ENCODE measurements at regions not wholly inside any gene's neighbourhood (a gene's known extent, or its start where the extent isn't known, plus 50 kb on each side); places are given as distances from the start of the nearest gene placed in this dataset.

DNA sequence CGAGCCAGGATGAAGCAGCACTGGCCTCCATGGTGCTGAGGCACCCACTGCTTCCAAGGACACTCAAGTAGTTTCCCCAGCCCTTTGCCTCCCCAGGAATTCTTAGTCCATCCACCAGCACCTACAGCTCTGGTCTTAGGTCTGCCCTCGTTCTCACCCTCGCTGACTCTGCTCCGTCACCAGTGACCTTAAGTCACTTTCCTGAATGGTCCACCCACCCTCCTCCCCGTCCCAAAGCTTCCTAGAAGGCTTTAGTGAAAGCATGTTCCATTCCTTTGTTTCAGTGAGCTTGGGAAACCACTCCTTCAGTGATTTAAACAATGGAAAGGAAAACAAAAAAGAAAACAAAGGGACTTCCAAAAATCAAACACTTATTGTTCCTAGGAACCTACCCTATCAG lies 54.6 kb upstream of the MAP3K1 start:
- 84% methylated on average over 5 of the region's 5 CpGs for WGBS (ENCODE audit: low lambda C conversion rate, missing lambda C conversion rate)
- no peaks in the 10 kb centered on the region for H3K9me3 ChIP-seq (ENCODE audit: low read depth)
- no peak overlapping the region for H3K4me2 ChIP-seq
- no peak overlapping the region for H3K27ac ChIP-seq
- DNase-seq (ENCODE audit: low spot score) = no peak
- no peaks in the 10 kb centered on the region for H3K27me3 ChIP-seq
- no peaks in the 10 kb centered on the region for H4K20me1 ChIP-seq (ENCODE audit: insufficient read depth, poor library complexity, severe bottlenecking)
- no peaks in the 10 kb centered on the region for H3K36me3 ChIP-seq (replicated peaks; ENCODE audit: insufficient read depth, low read depth)
- H3K9me2 ChIP-seq (replicated peaks; ENCODE audit: insufficient read depth) = no peaks in the 10 kb centered on the region
- H3K79me2 ChIP-seq = no peaks in the 10 kb centered on the region
- no peak overlapping the region for H2AFZ ChIP-seq
- TF ChIP-seq, protein P1, sequence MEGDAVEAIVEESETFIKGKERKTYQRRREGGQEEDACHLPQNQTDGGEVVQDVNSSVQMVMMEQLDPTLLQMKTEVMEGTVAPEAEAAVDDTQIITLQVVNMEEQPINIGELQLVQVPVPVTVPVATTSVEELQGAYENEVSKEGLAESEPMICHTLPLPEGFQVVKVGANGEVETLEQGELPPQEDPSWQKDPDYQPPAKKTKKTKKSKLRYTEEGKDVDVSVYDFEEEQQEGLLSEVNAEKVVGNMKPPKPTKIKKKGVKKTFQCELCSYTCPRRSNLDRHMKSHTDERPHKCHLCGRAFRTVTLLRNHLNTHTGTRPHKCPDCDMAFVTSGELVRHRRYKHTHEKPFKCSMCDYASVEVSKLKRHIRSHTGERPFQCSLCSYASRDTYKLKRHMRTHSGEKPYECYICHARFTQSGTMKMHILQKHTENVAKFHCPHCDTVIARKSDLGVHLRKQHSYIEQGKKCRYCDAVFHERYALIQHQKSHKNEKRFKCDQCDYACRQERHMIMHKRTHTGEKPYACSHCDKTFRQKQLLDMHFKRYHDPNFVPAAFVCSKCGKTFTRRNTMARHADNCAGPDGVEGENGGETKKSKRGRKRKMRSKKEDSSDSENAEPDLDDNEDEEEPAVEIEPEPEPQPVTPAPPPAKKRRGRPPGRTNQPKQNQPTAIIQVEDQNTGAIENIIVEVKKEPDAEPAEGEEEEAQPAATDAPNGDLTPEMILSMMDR (IDR thresholded peaks at IDR 0.05; ENCODE audit: poor library complexity) = no peak
- TF ChIP-seq EZH2 (IDR thresholded peaks at IDR 0.05; ENCODE audit: borderline replicate concordance) = no peak
- no peak for TF ChIP-seq EZH2phosphoT487 (IDR thresholded peaks at IDR 0.05; ENCODE audit: low read depth, severe bottlenecking, unreplicated experiment)
- peaks cover 7% of the 10 kb centered on the region for H3K4me1 ChIP-seq (ENCODE audit: insufficient read depth)
- H3K4me3 ChIP-seq = no peak overlapping the region

DNA sequence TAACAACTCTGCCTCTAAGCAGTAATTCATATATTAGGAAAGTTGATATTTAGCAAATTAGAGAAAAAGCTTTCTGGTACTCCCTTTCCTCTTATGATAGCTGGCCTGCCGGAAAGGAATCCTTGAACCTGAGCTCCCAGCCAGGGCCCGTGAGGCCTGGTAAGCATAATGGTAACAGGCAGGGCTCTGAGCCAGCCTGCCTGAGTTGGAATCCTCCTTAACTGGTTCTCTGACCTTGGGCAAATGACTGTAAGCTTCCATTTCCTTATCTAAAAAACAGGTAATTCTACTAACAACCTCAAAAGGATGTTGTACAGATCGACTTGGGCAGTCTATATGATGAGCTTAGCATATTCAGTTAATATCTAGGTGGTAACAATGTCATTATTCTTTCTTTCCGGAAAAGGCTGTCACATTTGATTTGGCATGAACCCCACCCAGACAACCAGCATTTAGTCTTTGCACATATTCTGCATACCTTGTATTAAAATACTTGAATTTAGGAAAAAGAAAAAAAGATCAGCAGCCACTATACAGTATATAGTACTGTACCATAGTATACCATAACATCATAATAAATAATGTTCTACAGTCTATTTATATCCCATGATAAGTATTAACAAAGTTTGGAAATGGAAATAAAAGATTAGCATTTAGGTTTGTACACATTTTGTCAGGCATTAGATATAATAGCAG lies 55.7 kb upstream of the MAP3K1 start:
- Histone ChIP-seq H3K36me3 (replicated peaks; ENCODE audit: insufficient read depth, low read depth) (no peaks in the 10 kb centered on the region), H3K4me1 (ENCODE audit: insufficient read depth) (peaks cover 7% of the 10 kb centered on the region), H2AFZ (no peak overlapping the region), H3K9me3 (ENCODE audit: low read depth) (no peaks in the 10 kb centered on the region), H4K20me1 (ENCODE audit: insufficient read depth, poor library complexity, severe bottlenecking) (no peaks in the 10 kb centered on the region), H3K4me3 (no peak overlapping the region), H3K27ac (no peak overlapping the region), H3K9me2 (replicated peaks; ENCODE audit: insufficient read depth) (no peaks in the 10 kb centered on the region), H3K4me2 (no peak overlapping the region), H3K79me2 (no peaks in the 10 kb centered on the region), H3K27me3 (no peaks in the 10 kb centered on the region)
- TF ChIP-seq EZH2phosphoT487 (IDR thresholded peaks at IDR 0.05; ENCODE audit: low read depth, severe bottlenecking, unreplicated experiment) (no peak), EZH2 (IDR thresholded peaks at IDR 0.05; ENCODE audit: borderline replicate concordance) (no peak)
- TF ChIP-seq, protein P1 (IDR thresholded peaks at IDR 0.05; ENCODE audit: poor library complexity) = no peak
- WGBS (ENCODE audit: low lambda C conversion rate, missing lambda C conversion rate) = 51% methylated on average over 4 of the region's 4 CpGs
- DNase-seq (ENCODE audit: low spot score) = peak; percentile 41

DNA sequence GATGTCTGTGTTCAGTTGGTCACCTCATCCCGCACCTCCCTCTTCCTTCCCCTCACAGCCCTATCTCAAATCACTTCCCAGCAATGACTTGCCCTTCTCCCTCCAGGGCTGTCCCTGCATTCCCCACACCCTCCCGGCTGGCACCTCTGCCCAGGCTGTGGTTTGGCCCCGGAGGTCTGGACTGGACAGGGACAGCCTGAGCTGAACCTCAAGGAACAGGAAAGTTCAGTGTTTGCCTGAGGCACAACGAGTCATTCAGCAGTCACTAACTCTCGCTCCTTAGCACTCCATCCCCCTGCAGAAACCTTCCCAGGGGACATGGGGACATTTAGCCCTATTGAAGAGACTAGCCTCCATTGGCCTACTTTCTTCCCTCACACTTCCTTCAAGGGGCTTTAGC lies 58.3 kb upstream of the MAP3K1 start:
- no peaks in the 10 kb centered on the region for H3K79me2 ChIP-seq
- H3K9me2 ChIP-seq (replicated peaks; ENCODE audit: insufficient read depth) = no peaks in the 10 kb centered on the region
- no peak overlapping the region for H3K4me3 ChIP-seq
- H3K4me1 ChIP-seq (ENCODE audit: insufficient read depth) = no peaks in the 10 kb centered on the region
- H4K20me1 ChIP-seq (ENCODE audit: insufficient read depth, poor library complexity, severe bottlenecking) = no peaks in the 10 kb centered on the region
- H3K9me3 ChIP-seq (ENCODE audit: low read depth) = peaks cover 2% of the 10 kb centered on the region
- H2AFZ ChIP-seq = no peak overlapping the region
- no peak for DNase-seq (ENCODE audit: low spot score)
- TF ChIP-seq, protein P1 (IDR thresholded peaks at IDR 0.05; ENCODE audit: poor library complexity) = no peak
- TF ChIP-seq EZH2phosphoT487 (IDR thresholded peaks at IDR 0.05; ENCODE audit: low read depth, severe bottlenecking, unreplicated experiment) (no peak), EZH2 (IDR thresholded peaks at IDR 0.05; ENCODE audit: borderline replicate concordance) (no peak)
- no peak overlapping the region for H3K27ac ChIP-seq
- no peak overlapping the region for H3K4me2 ChIP-seq
- WGBS (ENCODE audit: low lambda C conversion rate, missing lambda C conversion rate) = 80% methylated on average over 5 of the region's 5 CpGs
- no peaks in the 10 kb centered on the region for H3K27me3 ChIP-seq
- no peaks in the 10 kb centered on the region for H3K36me3 ChIP-seq (replicated peaks; ENCODE audit: insufficient read depth, low read depth)
